ENCODE measurements at regions not wholly inside any gene's neighbourhood (a gene's known extent, or its start where the extent isn't known, plus 50 kb on each side); places are given as distances from the start of the nearest gene placed in this dataset.
A peak's percentile ranks its signal among the peaks of the same experiment; 100 is the strongest.
"Not testable (repeated sequence)": the region's sequence is repeated elsewhere in the genome, so short reads cannot be mapped to it uniquely, and the experiment has no call there.

- DNase-seq = no peak
Observed at GRCh38 chr3:130800829-130801228, 54.2 kb upstream of the PIK3R4 start.

DNA sequence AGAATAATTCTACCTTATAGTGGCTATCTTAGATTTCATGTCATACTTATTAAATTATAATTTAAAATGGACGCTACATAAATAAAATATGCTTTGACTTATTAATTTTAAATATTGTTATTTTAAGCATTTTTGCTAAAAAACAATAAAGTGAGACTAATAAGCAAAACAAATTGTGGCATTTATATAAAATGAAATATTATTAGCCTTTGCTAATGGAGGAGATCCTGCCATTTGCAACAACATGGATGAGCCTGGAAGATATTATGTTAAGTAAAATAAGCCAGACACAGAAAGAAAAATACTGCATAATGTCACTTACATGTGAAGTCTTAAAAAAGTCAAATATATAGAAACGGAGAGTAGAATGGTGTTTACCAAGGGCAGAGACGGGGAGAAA is 54.8 kb upstream of the PIK3R4 start:
- DNase-seq = no peak

GRCh38 chr3:130811557-130811956 is 64.9 kb upstream of the PIK3R4 start:
- no peak for DNase-seq

GRCh38 chr3:130814691-130815472 is 68.3 kb upstream of the PIK3R4 start:
- DNase-seq = peak in 1 of 58 donors; percentile 2

- DNase-seq = no peak
Observed at GRCh38 chr3:130816561-130817445, 70.2 kb upstream of the PIK3R4 start.

GRCh38 chr3:130818066-130818465 is 71.4 kb upstream of the PIK3R4 start:
- DNase-seq = not testable (repeated sequence)

GRCh38 chr3:130820976-130821375 is 72.9 kb upstream of the ATP2C1 start:
- DNase-seq = no peak

GRCh38 chr3:130821806-130822205 is 72.1 kb upstream of the ATP2C1 start:
- DNase-seq = no peak

DNA sequence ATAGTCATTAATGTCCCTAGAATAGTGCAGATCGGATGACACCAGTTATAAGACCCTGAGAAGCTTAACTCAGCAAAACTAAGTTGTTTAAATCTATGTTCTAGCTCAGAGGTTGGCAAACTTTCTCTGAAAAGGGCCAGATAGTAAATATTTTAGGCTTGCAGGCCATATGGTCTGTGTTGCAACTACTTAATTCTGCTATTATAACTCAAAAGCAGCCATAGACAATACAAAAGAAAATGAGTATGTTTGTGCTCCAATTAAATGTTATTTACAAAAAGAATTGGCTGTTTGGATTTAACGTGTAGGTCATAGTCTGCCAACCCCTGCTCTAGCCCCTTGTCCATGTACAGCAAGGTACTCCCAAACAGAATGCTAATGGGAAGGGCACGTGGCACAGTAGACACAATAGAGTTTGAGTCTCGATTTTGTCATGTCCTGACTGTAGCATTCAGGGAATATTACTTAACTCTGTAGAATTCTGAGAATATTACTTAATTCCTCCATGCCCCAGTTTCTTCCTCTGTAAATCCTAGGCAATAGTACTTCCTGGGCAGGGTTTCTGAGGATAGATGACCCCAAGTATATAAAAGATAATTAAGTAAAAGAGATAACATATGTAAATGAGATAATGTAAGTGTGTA is 70.5 kb upstream of the ATP2C1 start:
- DNase-seq = no peak

DNA sequence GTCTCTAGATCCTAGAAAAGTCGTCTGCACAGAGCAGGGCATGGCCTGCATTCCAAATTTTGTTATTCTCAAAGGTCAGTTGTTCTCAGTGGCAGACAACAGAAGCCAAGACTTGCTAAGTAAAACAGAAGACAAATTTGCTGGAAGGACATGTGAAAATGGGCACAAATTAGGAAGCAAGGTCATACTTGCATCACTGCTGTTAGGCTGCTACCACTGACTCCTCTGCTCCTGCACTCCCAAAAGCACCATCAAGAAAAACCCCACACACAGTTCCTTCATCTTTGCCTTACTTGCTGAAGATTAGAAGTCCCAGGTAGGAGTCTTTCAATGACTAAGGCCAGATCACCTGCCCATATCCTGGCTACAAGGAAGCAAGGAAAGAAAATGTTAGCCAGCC is 69.9 kb upstream of the ATP2C1 start:
- DNase-seq = no peak

GRCh38 chr3:130825762-130826299 is 68.1 kb upstream of the ATP2C1 start:
- no peak for DNase-seq

DNA sequence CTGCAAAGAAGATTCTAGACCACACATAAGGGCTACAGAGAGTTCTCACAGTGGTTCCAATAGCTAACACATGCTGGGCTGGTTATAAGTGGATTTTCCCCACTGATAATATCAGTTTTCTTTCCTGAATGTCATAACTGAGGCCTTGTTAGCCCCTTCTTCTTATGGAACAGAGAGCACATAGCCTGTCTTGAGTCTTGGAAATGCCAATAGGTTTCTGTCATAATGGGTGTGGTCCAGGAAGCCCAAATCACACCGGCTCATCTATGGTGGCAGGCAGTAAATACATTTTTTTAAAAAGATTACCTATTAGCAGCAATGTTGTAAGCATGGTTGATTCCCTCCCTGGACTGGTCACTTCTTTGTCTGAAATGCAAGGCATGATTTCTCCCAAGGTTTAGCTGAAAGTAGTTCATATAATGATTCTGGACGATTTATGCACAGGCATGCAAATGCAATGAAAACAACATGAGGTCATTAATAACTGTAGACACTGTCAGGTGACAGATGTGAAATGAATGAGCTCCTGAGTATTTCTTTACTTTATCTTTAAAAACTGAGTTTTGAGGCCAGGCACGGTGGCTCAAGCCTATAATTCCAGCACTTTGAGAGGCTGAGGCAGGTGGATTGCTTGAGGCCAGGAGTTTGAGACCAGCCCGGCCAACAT is 67.2 kb upstream of the ATP2C1 start:
- DNase-seq = no peak

- DNase-seq = no peak
Observed at GRCh38 chr3:130827486-130827885, 66.4 kb upstream of the ATP2C1 start.

DNA sequence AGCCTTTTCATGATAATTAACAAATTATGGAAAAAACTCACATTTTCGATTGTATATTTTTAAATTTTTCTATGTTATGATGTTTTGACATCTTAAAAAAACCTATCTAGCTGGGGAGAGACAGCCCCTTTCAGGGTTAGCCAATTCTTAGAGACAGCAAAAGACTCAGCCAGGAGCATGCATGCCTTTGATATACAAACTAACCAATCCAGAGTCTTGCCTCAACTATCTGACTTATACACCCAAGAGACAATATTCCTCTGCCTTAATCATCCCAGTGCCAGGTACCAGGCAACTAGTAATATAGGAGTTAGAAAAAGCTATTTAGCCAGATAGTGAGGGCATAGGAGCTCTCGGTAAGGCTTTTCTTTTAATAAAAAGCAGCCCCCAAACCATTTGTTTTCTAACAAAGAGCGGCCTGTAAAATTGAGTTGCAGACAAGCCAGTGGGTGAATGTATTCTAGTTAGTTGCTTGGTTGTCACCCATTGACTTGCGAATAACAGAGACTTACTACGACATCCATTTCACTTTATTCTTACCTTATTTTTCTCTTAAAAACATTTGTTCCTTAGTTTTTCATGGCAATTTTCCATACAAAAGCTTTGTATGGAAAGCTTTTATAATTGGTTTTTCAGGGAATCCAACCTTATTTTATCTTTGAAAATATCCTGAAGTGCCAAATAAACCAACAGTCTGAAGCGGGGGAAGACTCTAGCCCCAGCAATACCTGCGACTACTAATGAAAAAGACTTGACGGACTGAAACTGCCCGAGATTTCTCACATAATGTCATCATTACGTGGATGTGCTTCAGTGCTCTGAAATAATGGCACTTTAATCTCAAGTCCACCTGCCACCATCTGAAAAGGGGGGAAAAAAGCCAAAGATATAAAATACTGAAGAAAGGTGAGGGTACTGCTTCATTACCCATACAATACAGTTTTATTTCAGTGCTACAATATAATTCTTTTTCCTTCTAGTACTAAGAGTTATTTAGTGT is 64.6 kb upstream of the ATP2C1 start:
- no peak for DNase-seq

DNA sequence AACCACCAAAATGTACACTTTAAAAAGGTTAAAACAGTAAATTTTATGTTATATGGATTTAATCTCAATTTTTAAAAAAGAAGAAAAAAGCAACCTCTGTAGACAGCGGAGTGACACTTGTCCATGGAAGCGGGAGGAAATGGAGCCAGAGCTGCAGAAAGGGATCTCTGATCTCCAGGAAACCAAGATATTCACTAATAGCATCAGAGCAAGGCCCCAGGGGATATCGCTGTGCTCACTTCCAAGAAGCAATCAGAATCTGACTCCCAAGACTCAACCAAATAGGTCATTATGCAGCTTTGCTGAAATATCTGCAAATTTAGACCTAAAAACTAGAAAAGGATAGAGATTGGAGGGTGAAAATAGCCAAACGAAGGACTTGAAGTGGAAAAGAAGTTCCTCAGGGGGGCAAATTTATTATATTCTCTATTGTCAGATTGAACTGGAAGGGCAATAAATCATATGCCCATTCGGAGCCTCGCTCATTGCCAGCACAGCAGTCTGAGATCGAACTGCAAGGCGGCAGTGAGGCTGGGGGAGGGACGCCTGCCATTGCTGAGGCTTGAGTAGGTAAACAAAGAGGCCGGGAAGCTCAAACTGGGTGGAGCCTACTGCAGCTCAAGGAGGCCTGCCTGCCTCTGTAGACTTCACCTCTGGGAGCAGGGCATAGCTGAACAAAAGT is 62.0 kb upstream of the ATP2C1 start:
- no peak for DNase-seq

DNA sequence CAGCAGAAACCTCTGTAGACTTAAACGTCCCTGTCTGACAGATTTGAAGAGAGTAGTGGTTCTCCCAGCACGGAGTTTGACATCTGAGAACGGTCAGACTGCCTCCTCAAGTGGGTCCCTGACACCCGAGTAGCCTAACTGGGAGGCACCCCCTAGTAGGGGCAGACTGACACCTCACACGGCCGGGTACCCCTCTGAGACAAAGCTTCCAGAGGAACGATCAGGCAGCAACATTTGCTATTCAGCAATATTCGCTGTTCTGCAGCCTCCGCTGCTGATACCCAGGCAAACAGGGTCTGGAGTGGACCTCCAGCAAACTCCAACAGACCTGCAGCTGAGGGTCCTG is 61.5 kb upstream of the ATP2C1 start:
- not testable (repeated sequence) for DNase-seq

DNA sequence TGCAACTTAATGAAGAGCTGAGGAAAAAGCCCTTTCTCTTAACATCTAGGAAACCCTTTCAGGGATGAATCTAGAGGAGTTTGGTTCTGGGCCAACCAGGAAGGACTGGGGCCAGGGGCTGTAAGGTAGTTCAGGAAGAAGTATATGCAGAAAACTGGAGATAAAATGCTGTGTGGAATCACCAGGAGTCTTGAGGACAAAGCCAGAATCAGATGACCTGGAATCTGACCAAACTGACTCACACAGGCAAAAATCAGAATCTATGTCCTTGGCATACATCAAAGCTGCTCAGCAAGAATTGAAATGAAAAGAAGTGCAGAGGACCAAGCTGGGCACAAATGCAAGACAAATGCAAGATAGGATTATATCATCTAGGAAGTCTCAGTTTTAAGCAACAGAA is 59.4 kb upstream of the ATP2C1 start:
- peak in 3 of 58 donors; percentile 4 to 21 (median 9) for DNase-seq

GRCh38 chr3:130835483-130835882 is 58.4 kb upstream of the ATP2C1 start:
- no peak for DNase-seq

DNA sequence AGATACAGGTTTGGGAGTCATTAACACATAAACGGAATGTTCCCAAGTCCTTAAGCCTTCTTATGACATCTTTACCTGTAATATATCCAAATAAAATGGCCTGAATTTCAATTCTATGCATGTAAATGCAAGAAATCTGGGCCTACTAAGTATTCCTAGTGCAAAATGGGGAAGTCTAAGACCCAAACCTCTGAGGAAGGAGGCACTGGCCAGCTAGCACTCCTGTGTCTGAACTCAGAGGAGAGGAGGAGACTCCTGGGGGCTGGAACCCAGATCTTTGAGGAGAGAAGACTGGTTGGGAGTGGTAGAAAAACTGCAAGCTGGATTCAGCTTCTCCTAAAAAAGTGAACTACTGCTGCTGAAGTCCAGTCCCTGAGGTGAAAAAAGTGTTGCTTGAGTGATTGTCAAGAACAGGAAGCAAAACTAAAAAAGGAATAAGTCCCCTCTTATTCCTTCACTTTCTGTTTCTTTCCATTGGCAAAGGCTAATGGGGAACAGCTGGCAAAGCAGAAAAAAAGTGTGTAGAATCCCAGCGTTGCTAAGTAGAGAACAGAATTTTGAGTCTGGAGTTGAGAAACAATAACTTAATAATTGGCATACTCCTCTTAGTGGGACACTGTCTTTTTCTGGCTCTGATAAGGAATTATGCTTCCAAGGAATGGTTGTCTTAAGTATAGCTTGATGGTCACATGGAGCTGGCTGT is 54.8 kb upstream of the ATP2C1 start:
- no peak for DNase-seq
